ENCODE measurements at regions not wholly inside any gene's neighbourhood (a gene's known extent, or its start where the extent isn't known, plus 50 kb on each side); places are given as distances from the start of the nearest gene placed in this dataset.
"Not testable (repeated sequence)": the region's sequence is repeated elsewhere in the genome, so short reads cannot be mapped to it uniquely, and the experiment has no call there.

- DNase-seq (ENCODE audit: low read depth in 3 of 3, low spot score in 2 of 3) = no peak
Measured at GRCh38 chr12:85424581-85425348, 144.7 kb downstream of the ALX1 start.

GRCh38 chr12:85425349-85425612 lies 145.3 kb downstream of the ALX1 start:
- DNase-seq (ENCODE audit: low read depth in 3 of 3, low spot score in 2 of 3) = no peak

DNA sequence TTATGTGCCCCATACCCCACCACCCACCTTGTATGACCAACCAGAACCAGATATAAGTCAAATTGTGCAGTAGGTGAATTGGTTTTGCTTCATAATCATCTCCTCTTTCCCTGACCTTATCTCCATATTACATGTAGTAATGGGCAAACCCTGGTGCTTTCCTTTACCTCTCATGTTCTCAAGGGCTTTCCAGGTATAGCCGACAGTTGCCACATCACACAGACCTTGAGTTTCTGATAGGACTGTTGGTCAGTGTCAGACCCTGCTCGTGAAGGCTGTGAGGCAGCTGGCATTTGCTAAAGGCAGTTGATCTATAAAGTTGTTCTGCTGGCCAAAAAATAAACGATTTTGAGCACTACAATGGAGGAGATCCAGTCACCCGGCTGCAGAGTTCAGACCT lies 145.9 kb downstream of the ALX1 start:
- DNase-seq (ENCODE audit: low read depth in 3 of 3, low spot score in 2 of 3) = no peak

GRCh38 chr12:85433148-85433547 lies 153.1 kb downstream of the ALX1 start:
- DNase-seq (ENCODE audit: low read depth in 3 of 3, low spot score in 2 of 3) = not testable (repeated sequence)

DNA sequence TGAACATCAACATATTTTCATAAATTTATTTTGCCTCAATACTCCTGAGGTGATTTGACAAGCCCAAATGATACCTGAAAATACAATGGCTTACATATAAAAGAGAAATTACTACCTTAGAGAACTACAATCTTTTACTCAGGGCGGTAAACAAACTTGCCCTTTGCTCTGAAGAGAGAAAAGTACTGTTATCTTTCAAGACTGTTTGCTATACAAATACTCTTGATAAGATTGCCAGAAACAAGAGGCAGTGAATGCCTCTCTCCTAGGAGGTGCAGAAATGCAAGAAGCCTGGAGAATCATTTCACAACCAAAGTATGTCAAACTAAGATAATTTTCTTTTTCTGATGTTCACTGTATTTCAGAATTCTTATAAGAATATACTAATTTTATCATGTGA lies 160.3 kb downstream of the ALX1 start:
- no peak for DNase-seq (ENCODE audit: low read depth in 3 of 3, low spot score in 2 of 3)

GRCh38 chr12:85441025-85441424 lies 161.0 kb downstream of the ALX1 start:
- DNase-seq (ENCODE audit: low read depth in 3 of 3, low spot score in 2 of 3) = no peak

DNA sequence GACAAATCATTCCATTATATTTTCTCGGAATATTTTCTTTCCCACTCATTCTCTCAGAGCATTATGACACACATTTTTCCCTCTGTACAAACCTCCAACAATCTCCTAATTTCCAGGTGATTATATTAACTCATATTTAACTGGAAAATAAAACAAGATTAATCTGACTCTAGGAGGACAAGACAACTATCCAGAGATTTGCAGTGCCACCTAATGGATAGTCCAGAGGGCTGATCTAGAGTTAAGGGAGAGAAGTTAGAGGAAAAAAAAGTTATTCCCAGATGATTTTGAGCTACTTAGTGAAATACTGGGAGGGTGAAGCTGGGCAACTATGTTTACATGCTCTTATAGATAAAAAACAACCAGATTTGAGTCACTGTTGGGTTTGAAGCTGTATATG lies 161.7 kb downstream of the ALX1 start:
- no peak for DNase-seq (ENCODE audit: low read depth in 3 of 3, low spot score in 2 of 3)

DNA sequence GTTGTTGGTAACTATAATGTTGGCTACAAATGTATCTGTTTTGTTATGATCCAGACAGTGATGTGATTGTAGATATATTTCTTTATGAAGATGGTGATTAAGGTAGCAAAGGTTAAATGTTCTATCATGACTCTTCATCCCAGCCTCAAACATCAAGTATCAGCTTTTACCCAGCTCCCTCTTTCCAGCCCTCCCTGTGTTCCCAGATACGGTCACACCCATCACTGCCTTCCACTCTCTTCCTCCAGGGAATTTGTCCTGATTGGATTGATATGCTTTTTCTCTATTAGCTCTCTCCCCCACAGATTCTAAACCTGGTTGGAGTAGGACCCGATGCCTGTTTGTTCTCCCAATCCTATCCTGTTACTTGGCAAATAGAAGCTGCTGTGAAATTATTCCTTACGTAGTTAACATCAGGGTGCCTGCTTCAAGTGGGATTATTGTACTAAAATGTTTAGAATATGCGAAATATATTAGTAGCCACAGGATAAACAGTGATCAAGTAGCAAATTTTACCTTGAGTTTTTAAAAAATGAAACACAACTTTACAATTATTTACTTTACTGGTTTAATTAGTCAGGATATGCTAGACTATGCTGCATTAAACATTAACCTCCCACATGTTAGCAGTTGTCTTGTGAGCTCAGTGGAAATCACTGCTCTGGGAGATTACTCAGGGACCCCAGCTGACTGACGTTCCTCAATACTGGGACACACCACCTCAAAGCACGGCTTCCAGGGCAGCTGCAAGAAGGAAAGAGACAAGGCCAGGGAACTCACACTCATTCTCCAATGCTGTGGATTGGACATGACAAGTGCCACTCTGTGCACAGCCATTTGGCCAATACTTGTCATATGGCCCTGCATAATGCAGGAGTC lies 165.3 kb downstream of the ALX1 start:
- DNase-seq (ENCODE audit: low read depth in 3 of 3, low spot score in 2 of 3) = no peak

- no peak for DNase-seq (ENCODE audit: low read depth in 3 of 3, low spot score in 2 of 3)
Measured at GRCh38 chr12:85448031-85448430, 168.0 kb downstream of the ALX1 start.

- no peak for DNase-seq (ENCODE audit: low read depth in 3 of 3, low spot score in 2 of 3)
Measured at GRCh38 chr12:85448548-85449139, 168.6 kb downstream of the ALX1 start.

DNA sequence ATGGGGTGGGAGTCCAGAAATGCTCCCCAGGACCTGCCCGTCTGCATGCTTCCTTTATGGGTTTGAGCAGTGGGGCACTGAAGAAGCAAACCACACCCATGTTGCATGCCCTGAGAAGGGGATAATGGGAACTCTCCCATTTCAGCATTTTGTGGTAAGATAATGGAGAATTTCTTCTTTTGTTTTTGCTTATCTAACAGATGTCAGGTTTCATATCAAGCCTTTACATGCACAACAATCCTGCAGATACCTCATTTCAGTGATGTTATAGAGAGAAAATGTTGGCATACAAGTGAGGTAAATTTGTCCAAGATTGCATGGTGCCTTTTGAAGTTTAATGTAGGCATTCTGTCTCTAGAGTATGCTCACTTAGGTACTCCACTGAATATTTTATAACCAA lies 177.0 kb downstream of the ALX1 start:
- no peak for DNase-seq (ENCODE audit: low read depth in 3 of 3, low spot score in 2 of 3)

- no peak for DNase-seq (ENCODE audit: low read depth in 3 of 3, low spot score in 2 of 3)
Measured at GRCh38 chr12:85461127-85461526, 181.1 kb downstream of the ALX1 start.

- no peak for DNase-seq (ENCODE audit: low read depth in 3 of 3, low spot score in 2 of 3)
Measured at GRCh38 chr12:85462888-85463287, 182.9 kb downstream of the ALX1 start.

- DNase-seq (ENCODE audit: low read depth in 3 of 3, low spot score in 2 of 3) = no peak
Measured at GRCh38 chr12:85466890-85467289, 186.9 kb downstream of the ALX1 start.

GRCh38 chr12:85468356-85469157 lies 188.5 kb downstream of the ALX1 start:
- peak in 2 of 3 donors; percentile 50 to 53 for DNase-seq (ENCODE audit: low read depth in 3 of 3, low spot score in 2 of 3)

GRCh38 chr12:85469158-85470086 lies 189.4 kb downstream of the ALX1 start:
- DNase-seq (ENCODE audit: low read depth in 3 of 3, low spot score in 2 of 3) = not testable (repeated sequence)

DNA sequence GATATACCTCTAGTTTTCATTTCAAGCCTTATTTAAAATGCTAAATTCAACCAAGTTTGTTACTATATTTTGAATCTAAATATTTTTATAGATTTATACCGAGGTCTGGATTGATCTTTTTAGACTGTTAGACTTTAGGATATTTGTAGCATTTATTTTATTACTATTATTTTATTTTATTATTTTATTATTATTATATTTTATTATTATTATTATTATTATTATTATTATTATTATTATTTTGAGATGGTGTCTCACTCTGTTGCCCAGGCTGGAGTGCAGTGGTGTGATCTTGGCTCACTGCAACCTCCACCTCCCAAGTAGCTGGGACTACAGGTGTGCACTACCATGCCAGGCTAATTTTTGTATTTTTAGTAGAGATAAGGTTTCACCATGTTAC lies 195.3 kb downstream of the ALX1 start:
- not testable (repeated sequence) for DNase-seq (ENCODE audit: low read depth in 3 of 3, low spot score in 2 of 3)

DNA sequence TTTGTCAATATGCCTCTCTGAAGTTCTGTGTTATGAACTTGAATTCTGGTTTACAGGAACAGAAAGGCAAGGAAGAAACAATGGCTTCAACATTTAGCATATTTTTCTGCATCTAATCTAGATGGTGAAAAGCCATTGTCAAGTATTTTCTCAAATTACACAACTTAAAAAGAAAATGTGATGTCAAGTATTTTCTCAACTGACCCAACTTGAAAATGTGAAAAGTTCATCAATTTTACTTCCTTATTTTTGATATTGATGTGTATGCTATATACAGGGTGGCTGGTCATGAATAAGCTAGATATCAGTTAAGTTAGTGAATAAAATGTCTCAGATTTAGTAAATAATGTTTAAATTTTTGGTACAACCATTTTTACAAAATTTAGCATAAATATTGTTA lies 196.7 kb downstream of the ALX1 start:
- DNase-seq (ENCODE audit: low read depth in 3 of 3, low spot score in 2 of 3) = no peak

- DNase-seq (ENCODE audit: low read depth in 3 of 3, low spot score in 2 of 3) = no peak
Measured at GRCh38 chr12:85484387-85484786, 204.4 kb downstream of the ALX1 start.

DNA sequence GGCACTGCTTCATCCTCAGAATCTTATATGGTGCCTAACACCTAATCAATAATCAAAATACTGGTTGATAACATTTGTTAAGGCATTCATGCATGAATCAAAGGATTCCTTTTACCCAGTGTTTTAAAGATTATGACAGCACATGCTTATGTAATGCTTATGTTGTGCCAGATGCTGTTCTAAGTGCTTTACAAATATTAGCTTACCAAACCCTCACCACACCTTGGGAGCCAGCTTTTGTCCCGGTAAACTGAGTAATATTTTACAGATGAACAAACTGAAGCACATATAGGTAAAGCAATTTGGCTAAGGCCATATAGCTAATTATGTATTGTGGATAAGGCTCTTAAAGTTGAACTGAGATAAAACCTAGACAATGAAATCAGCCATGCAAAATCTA lies 209.2 kb downstream of the ALX1 start:
- DNase-seq (ENCODE audit: low read depth in 3 of 3, low spot score in 2 of 3) = no peak
